Kidney (tissue), 13 donors: ENCODE measurements at regions not wholly inside any gene's neighbourhood (a gene's known extent, or its start where the extent isn't known, plus 50 kb on each side); places are given as distances from the start of the nearest gene placed in this dataset.

Experiments
- DNase-seq, 5 donors: peaks; one replicate each; pipeline ENCODE4 v3.0.0-alpha.2; 2013 to 2020
- FAIRE-seq: peaks from 2 replicates; lab custom pipeline; 2012; peaks lifted over from hg19 to GRCh38; lab: Jason Lieb, UNC
- H3K27ac ChIP-seq, 2 donors: one replicate each; pipeline ENCODE4 v1.7.0; 2013; ENCODE audit warnings: low read depth in 2 of 2, low read length in 2 of 2, inconsistent platforms in 1 of 2
- H3K27me3 ChIP-seq: one replicate; pipeline ENCODE4 v1.7.1; 2013; ENCODE audit warnings: low read length, inconsistent platforms; ENCODE audit not compliant: control insufficient read depth, insufficient read depth
- H3K36me3 ChIP-seq, 3 donors: one replicate each; pipeline versions ENCODE4 v1.7.0 to v1.7.1; 2013; ENCODE audit warnings: low read length in 3 of 3, control low read depth in 1 of 3, inconsistent platforms in 1 of 3; ENCODE audit not compliant: insufficient read depth in 3 of 3, control insufficient read depth in 2 of 3
- H3K4me1 ChIP-seq, 3 donors: one replicate each; pipeline versions ENCODE4 v1.7.0 to v1.7.1; 2013; ENCODE audit warnings: low read length in 3 of 3, inconsistent platforms in 1 of 3, low read depth in 1 of 3; ENCODE audit not compliant: control insufficient read depth in 2 of 3, insufficient read depth in 2 of 3
- H3K4me3 ChIP-seq, 3 donors: one replicate each; pipeline versions ENCODE4 v1.7.0 to v1.8.1; 2013; ENCODE audit warnings: low read length in 3 of 3, control low read depth in 1 of 3, inconsistent platforms in 1 of 3
- H3K9ac ChIP-seq, 3 donors: one replicate each; pipeline versions ENCODE4 v1.7.0 to v1.7.1; 2013; ENCODE audit warnings: low read length in 3 of 3, control low read depth in 1 of 3, inconsistent platforms in 1 of 3
- H3K9me3 ChIP-seq, 3 donors: one replicate each; pipeline versions ENCODE4 v1.7.0 to v1.7.1; 2013; ENCODE audit warnings: low read length in 3 of 3, control low read depth in 1 of 3, inconsistent platforms in 1 of 3; ENCODE audit not compliant: control insufficient read depth in 2 of 3, insufficient read depth in 1 of 3
- intact Hi-C: fragments of 100-400 bp; cut with DNase I; formaldehyde crosslinking; loops from one replicate; pipeline ENCODE4 v1.11.1; 2022
- TF ChIP-seq, protein P1 (sequence below): IDR thresholded peaks from 3 replicates; pipeline ENCODE4 v1.5.1; 2012; ENCODE audit warnings: mild to moderate bottlenecking, moderate library complexity, borderline replicate concordance; ENCODE audit not compliant: insufficient read depth; ENCODE audit errors: extremely low read depth
- donor health status: control.
- donor health status: control.
- donor health status: control.
- donor health status: control.
- donor health status: control.
- donor health status: DM: yes; HTN: yes; CAD: no.
- donor health status: Normal renal cell carcinoma (clear cell type).

DNA sequence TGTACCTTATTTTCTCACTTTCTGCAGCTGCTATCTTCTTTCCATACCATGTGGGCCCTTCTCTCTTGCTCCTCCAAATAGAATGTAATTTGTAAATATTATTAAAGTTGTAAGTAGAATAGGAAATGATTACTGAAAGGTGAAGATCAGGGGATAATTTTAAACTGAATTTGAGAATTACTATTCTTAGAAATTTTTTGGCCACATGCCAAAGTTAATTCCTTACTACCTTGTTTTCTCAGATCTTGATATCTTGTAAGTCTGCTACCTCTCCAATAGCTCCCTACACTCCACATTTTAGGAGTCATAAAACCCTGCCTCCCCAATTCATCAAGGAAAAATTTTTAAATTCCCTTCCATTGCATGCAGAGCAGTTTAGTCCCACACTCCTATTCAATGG, 442.7 kb downstream of the SATB2 start:
- intact Hi-C loops: no loop called here
- no peak for DNase-seq
- TF ChIP-seq, protein P1, sequence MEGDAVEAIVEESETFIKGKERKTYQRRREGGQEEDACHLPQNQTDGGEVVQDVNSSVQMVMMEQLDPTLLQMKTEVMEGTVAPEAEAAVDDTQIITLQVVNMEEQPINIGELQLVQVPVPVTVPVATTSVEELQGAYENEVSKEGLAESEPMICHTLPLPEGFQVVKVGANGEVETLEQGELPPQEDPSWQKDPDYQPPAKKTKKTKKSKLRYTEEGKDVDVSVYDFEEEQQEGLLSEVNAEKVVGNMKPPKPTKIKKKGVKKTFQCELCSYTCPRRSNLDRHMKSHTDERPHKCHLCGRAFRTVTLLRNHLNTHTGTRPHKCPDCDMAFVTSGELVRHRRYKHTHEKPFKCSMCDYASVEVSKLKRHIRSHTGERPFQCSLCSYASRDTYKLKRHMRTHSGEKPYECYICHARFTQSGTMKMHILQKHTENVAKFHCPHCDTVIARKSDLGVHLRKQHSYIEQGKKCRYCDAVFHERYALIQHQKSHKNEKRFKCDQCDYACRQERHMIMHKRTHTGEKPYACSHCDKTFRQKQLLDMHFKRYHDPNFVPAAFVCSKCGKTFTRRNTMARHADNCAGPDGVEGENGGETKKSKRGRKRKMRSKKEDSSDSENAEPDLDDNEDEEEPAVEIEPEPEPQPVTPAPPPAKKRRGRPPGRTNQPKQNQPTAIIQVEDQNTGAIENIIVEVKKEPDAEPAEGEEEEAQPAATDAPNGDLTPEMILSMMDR: no peak
- FAIRE-seq: no peak
- H3K9ac ChIP-seq: no peak overlapping the region
- no peaks in the 10 kb centered on the region for H3K36me3 ChIP-seq
- H3K27ac ChIP-seq: no peak overlapping the region
- H3K27me3 ChIP-seq: no peaks in the 10 kb centered on the region
- peaks cover 0 to 3% (median 0%) of the 10 kb centered on the region in 3 donors for H3K9me3 ChIP-seq
- no peaks in the 10 kb centered on the region for H3K4me1 ChIP-seq
- no peak overlapping the region for H3K4me3 ChIP-seq

DNA sequence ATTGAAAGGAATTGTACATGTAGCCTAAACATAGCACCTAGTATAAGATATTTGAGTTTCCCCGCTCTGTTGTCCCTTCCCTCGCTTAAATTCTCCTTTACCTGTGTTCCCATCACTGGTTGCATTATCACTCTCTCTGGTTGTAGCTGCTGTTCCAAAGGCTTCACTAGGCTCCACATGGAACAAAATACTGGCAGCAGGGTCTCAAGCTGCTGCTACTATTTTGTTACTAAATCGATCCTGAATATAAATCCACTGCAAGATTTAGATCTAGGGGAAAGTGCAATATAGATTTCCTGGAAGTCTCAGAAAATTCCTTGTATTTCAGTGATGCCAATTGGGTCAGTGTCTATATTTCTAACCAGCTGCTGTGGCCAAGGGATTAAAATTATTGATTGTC, 443.5 kb downstream of the SATB2 start:
- Histone ChIP-seq H3K9ac (no peak overlapping the region), H3K9me3 (peaks cover 0 to 3% (median 0%) of the 10 kb centered on the region in 3 donors), H3K4me3 (no peak overlapping the region), H3K36me3 (no peaks in the 10 kb centered on the region), H3K27ac (no peak overlapping the region), H3K4me1 (no peaks in the 10 kb centered on the region), H3K27me3 (no peaks in the 10 kb centered on the region)
- intact Hi-C loops: no loop called here
- no peak for FAIRE-seq
- TF ChIP-seq, protein P1: no peak
- no peak for DNase-seq

DNA sequence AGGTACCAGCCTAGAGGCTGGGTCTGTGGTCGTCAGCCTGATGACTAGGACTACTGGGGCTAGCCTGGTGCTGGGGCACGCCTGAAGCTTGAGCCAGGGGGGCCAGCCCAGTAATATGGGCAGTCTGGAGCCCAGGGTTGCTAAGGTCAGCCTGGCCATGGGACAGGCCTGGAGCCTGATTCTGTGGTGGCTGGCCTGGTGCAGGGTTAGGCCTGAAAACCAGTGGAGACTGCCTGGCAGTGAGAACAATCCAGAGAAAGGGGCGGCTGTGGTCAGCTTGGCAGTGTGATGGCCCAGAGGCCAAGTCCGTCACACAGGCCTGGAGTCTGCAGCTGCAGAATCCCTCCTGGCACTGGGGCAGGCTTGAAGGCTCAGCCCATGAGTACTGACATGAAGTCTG, 445.8 kb downstream of the SATB2 start:
- TF ChIP-seq, protein P1: no peak
- Histone ChIP-seq H3K36me3 (no peaks in the 10 kb centered on the region), H3K4me1 (no peaks in the 10 kb centered on the region), H3K9ac (no peak overlapping the region), H3K27ac (no peak overlapping the region), H3K4me3 (no peak overlapping the region), H3K27me3 (no peaks in the 10 kb centered on the region), H3K9me3 (peaks cover 0 to 4% (median 0%) of the 10 kb centered on the region in 3 donors)
- intact Hi-C loops: no loop called here
- FAIRE-seq (no peak), DNase-seq (peak in 1 of 5 donors; percentile 42)

DNA sequence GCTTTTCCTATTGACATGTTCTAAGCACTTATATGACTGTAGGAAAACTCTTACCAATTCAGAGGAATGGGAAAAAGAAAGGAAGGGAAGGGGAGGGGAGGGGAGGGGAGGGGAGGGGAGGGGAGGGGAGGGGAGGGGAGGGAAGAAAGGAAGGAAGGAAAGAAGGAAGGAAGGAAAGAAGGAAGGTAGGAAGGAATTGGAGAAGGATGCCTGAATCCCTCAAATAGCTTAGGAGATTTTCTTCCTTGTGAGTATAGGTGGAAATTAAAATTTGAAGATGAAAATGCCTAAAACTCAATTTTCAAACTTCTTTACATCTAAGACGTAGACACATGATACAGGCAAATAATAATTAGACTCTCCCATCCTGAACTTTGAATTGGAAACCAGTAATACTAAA, 463.1 kb downstream of the SATB2 start:
- Histone ChIP-seq H3K36me3 (no peaks in the 10 kb centered on the region), H3K4me1 (no peaks in the 10 kb centered on the region), H3K27ac (no peak overlapping the region), H3K27me3 (no peaks in the 10 kb centered on the region), H3K9me3 (no peaks in the 10 kb centered on the region), H3K9ac (no peak overlapping the region), H3K4me3 (no peak overlapping the region)
- TF ChIP-seq, protein P1: no peak
- DNase-seq (no peak), FAIRE-seq (no peak)
- intact Hi-C loops: no loop called here
